Adipocyte (in vitro differentiated cells): ENCODE measurements at regions not wholly inside any gene's neighbourhood (a gene's known extent, or its start where the extent isn't known, plus 50 kb on each side); places are given as distances from the start of the nearest gene placed in this dataset.

ENCODE experiments used
- DNase-seq: peaks from one replicate; pipeline ENCODE4 v3.0.0-alpha.2; 2015; ENCODE audit warnings: low read depth
- H3K27me3 ChIP-seq: replicated peaks from 2 replicates; pipeline ENCODE4 v1.7.0; 2013; ENCODE audit warnings: mild to moderate bottlenecking, low read length, moderate library complexity; ENCODE audit not compliant: control insufficient read depth, insufficient read depth
- H3K36me3 ChIP-seq: 2 replicates; pipeline ENCODE4 v1.7.0; 2013; ENCODE audit warnings: low read length, mild to moderate bottlenecking, moderate library complexity; ENCODE audit not compliant: control insufficient read depth, insufficient read depth, severe bottlenecking
- H3K4me1 ChIP-seq: 2 replicates; pipeline ENCODE4 v1.7.0; 2013; ENCODE audit warnings: mild to moderate bottlenecking, low read length, moderate library complexity; ENCODE audit not compliant: control insufficient read depth, insufficient read depth
- H3K4me3 ChIP-seq: 2 replicates; pipeline ENCODE4 v1.7.0; 2013; ENCODE audit warnings: mild to moderate bottlenecking, low read length, moderate library complexity
- H3K9ac ChIP-seq: 2 replicates; pipeline ENCODE4 v1.7.0; 2013; ENCODE audit warnings: mild to moderate bottlenecking, low read length, moderate library complexity
- H3K9me3 ChIP-seq: 2 replicates; pipeline ENCODE4 v1.7.0; 2013; ENCODE audit warnings: mild to moderate bottlenecking, low read length, moderate library complexity; ENCODE audit not compliant: control insufficient read depth

DNA sequence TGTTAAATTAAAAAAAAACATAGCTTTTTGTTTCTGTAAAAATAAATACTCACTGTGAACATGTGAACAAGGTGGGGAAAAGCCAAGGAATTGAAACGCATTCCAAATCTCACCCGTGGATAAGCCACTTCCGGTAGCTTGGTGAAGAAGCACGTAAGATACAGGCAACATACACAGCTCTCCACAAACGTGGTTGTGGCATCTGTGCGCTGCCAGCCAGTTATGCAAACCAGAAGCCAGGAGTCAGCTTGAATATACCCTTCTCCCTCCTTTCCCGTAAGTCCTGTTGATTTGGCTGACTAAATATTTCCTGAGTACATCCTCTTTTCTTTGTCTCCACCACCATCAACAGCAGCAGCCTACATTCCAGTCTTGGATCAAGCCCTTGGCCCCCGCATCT lies 486.2 kb downstream of the VRK1 start:
- no peaks in the 10 kb centered on the region for H3K9me3 ChIP-seq
- peaks cover 19% of the 10 kb centered on the region for H3K27me3 ChIP-seq
- H3K9ac ChIP-seq, result no peak overlapping the region
- DNase-seq, result no peak
- H3K4me1 ChIP-seq, result no peaks in the 10 kb centered on the region
- no peaks in the 10 kb centered on the region for H3K36me3 ChIP-seq
- no peak overlapping the region for H3K4me3 ChIP-seq

DNA sequence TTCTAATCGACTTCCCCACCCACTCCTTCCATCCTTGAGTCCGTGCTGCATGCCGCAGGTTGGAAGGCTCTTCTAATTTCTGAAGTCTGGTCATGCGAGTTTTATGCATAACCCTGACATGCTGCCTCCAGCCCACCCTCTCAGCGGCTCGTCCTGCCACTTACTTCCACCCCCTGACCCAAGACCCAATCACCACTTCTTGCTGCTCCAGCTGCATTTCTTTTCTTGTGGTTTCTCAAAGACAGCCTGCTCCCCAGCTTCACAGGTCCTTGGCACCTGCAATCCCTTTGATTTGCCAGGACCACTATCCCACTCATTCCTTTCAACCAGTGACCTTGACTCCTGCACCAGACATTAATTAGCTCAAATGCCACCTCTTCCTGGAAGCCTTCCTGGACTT lies 486.7 kb downstream of the VRK1 start:
- no peak overlapping the region for H3K4me3 ChIP-seq
- H3K36me3 ChIP-seq, result no peaks in the 10 kb centered on the region
- no peak for DNase-seq
- peaks cover 23% of the 10 kb centered on the region for H3K27me3 ChIP-seq
- no peaks in the 10 kb centered on the region for H3K4me1 ChIP-seq
- no peak overlapping the region for H3K9ac ChIP-seq
- no peaks in the 10 kb centered on the region for H3K9me3 ChIP-seq

DNA sequence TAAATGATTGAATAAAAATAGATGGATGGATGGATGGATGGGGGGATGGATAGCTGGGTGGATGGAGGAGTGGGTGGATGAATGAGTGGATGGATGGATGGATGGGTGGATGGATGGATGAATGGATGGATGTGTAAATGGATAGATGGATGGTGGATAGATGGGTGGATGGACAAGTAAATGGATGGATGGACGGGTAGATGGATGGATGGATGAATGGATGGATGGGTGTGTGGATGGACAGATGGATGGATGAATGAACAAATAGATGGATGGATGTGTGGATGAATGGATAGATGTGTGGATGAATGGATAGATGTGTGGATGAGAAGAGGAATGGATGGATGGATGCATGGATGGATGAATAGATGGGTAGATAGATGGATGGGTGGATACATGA lies 490.8 kb downstream of the VRK1 start:
- Histone ChIP-seq H3K4me1 (no peaks in the 10 kb centered on the region), H3K9ac (no peak overlapping the region), H3K36me3 (no peaks in the 10 kb centered on the region), H3K27me3 (peaks cover 11% of the 10 kb centered on the region), H3K4me3 (no peak overlapping the region), H3K9me3 (no peaks in the 10 kb centered on the region)
- no peak for DNase-seq

DNA sequence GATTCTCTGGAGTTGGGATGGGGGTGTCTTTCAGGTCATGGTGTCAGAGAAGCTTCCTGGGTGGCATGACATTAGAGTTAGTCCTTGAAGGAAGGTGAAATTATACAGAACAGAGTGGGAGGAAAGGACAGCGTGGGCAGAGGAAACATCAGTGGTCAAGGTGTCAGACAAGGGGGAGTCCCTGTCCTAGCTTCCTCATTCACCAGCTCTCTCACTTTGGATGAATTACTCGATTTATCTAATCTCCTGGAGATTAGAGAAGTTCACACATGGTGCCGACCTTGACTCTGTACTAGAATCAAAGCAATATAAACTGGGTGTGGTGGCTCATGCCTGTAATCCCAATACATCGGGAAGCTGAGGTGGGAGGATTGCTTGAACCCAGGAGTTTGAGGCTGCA lies 492.9 kb downstream of the VRK1 start:
- H3K4me1 ChIP-seq, result no peaks in the 10 kb centered on the region
- H3K4me3 ChIP-seq, result no peak overlapping the region
- H3K9ac ChIP-seq, result no peak overlapping the region
- no peaks in the 10 kb centered on the region for H3K9me3 ChIP-seq
- H3K36me3 ChIP-seq, result no peaks in the 10 kb centered on the region
- peaks cover 11% of the 10 kb centered on the region for H3K27me3 ChIP-seq
- DNase-seq, result no peak

GRCh38 chr14:97290977-97291376 lies 493.8 kb downstream of the VRK1 start:
- no peak for DNase-seq
- no peaks in the 10 kb centered on the region for H3K4me1 ChIP-seq
- H3K36me3 ChIP-seq, result no peaks in the 10 kb centered on the region
- peaks cover 11% of the 10 kb centered on the region for H3K27me3 ChIP-seq
- no peaks in the 10 kb centered on the region for H3K9me3 ChIP-seq
- no peak overlapping the region for H3K4me3 ChIP-seq
- H3K9ac ChIP-seq, result no peak overlapping the region

- Histone ChIP-seq H3K9ac (no peak overlapping the region), H3K36me3 (no peaks in the 10 kb centered on the region), H3K9me3 (no peaks in the 10 kb centered on the region), H3K27me3 (peaks cover 2% of the 10 kb centered on the region), H3K4me3 (no peak overlapping the region), H3K4me1 (no peaks in the 10 kb centered on the region)
- no peak for DNase-seq
These were observed 496.5 kb downstream of the VRK1 start for GRCh38 chr14:97293659-97294058.

- Histone ChIP-seq H3K9me3 (no peaks in the 10 kb centered on the region), H3K27me3 (peaks cover 9% of the 10 kb centered on the region), H3K4me3 (no peak overlapping the region), H3K36me3 (no peaks in the 10 kb centered on the region), H3K9ac (no peak overlapping the region), H3K4me1 (no peaks in the 10 kb centered on the region)
- no peak for DNase-seq
These were observed 498.0 kb downstream of the VRK1 start for GRCh38 chr14:97295108-97295710.

GRCh38 chr14:97296176-97296575 lies 499.0 kb downstream of the VRK1 start:
- Histone ChIP-seq H3K9ac (no peak overlapping the region), H3K27me3 (peaks cover 17% of the 10 kb centered on the region), H3K9me3 (no peaks in the 10 kb centered on the region), H3K36me3 (no peaks in the 10 kb centered on the region), H3K4me1 (no peaks in the 10 kb centered on the region), H3K4me3 (no peak overlapping the region)
- DNase-seq, result no peak

DNA sequence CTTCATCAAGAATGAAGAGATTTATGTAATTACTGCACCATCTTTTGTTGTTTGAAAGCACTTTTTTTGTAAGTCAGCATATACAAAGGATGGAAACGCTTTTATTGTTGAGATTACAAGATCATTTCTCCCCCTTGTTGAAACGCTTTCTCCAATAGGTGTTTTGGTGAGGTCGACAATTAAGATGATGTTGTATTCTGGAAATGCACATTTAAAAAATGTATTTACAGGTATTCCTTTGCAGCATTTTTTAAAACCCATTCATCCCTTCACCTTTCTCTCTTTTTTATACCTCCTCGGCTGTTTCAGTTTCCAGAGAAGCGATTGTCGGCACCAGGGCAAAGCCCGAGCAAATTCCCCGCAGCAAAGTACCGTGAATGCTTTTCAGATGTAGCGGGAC lies 499.9 kb downstream of the VRK1 start:
- no peaks in the 10 kb centered on the region for H3K4me1 ChIP-seq
- no peak overlapping the region for H3K9ac ChIP-seq
- DNase-seq, result no peak
- peaks cover 17% of the 10 kb centered on the region for H3K27me3 ChIP-seq
- H3K4me3 ChIP-seq, result no peak overlapping the region
- no peaks in the 10 kb centered on the region for H3K36me3 ChIP-seq
- H3K9me3 ChIP-seq, result no peaks in the 10 kb centered on the region

GRCh38 chr14:97298331-97298730 lies 501.1 kb downstream of the VRK1 start:
- Histone ChIP-seq H3K9me3 (no peaks in the 10 kb centered on the region), H3K36me3 (no peaks in the 10 kb centered on the region), H3K4me1 (no peaks in the 10 kb centered on the region), H3K27me3 (peaks cover 17% of the 10 kb centered on the region), H3K4me3 (no peak overlapping the region), H3K9ac (no peak overlapping the region)
- DNase-seq, result no peak

- H3K9ac ChIP-seq, result no peak overlapping the region
These were observed 501.6 kb downstream of the VRK1 start for GRCh38 chr14:97298736-97299135.

GRCh38 chr14:97299661-97300060 lies 502.5 kb downstream of the VRK1 start:
- DNase-seq, result no peak
- H3K9ac ChIP-seq, result no peak overlapping the region
- H3K27me3 ChIP-seq, result peaks cover 17% of the 10 kb centered on the region
- no peaks in the 10 kb centered on the region for H3K9me3 ChIP-seq
- no peaks in the 10 kb centered on the region for H3K4me1 ChIP-seq
- no peaks in the 10 kb centered on the region for H3K36me3 ChIP-seq
- no peak overlapping the region for H3K4me3 ChIP-seq

More at GRCh38 chr14:97298736-97299135, 501.6 kb downstream of the VRK1 start:
- Histone ChIP-seq H3K36me3 (no peaks in the 10 kb centered on the region), H3K4me1 (no peaks in the 10 kb centered on the region), H3K9me3 (no peaks in the 10 kb centered on the region), H3K4me3 (no peak overlapping the region), H3K27me3 (peaks cover 17% of the 10 kb centered on the region)
- DNase-seq, result no peak
